ENCODE measurements at regions not wholly inside any gene's neighbourhood (a gene's known extent, or its start where the extent isn't known, plus 50 kb on each side); places are given as distances from the start of the nearest gene placed in this dataset.

GRCh38 chr1:193774536-193775323 lies 588.3 kb upstream of the B3GALT2 start:
- no peak for TF ChIP-seq CTCF (IDR thresholded peaks at IDR 0.05; ENCODE audit: insufficient read depth, low read length, severe bottlenecking)

GRCh38 chr1:193771596-193771995 lies 585.2 kb upstream of the B3GALT2 start:
- Histone ChIP-seq H3K36me3 (ENCODE audit: control insufficient read depth, insufficient read depth, low read length) (no peaks in the 10 kb centered on the region), H3K4me3 (ENCODE audit: low read depth, low read length) (no peak overlapping the region), H3K27me3 (ENCODE audit: control insufficient read depth, insufficient read depth, low read length) (no peaks in the 10 kb centered on the region)
- TF ChIP-seq CTCF (IDR thresholded peaks at IDR 0.05; ENCODE audit: insufficient read depth, low read length, severe bottlenecking): no peak
- FAIRE-seq (no peak), DNase-seq (ENCODE audit: low read depth) (no peak)

More at GRCh38 chr1:193774536-193775323, 588.3 kb upstream of the B3GALT2 start:
- DNase-seq (ENCODE audit: low read depth) (no peak), FAIRE-seq (no peak)
- no peaks in the 10 kb centered on the region for H3K36me3 ChIP-seq (ENCODE audit: control insufficient read depth, insufficient read depth, low read length)
- H3K27me3 ChIP-seq (ENCODE audit: control insufficient read depth, insufficient read depth, low read length): no peaks in the 10 kb centered on the region
- no peak overlapping the region for H3K4me3 ChIP-seq (ENCODE audit: low read depth, low read length)

GRCh38 chr1:193769651-193770050 lies 583.2 kb upstream of the B3GALT2 start:
- TF ChIP-seq CTCF (IDR thresholded peaks at IDR 0.05; ENCODE audit: insufficient read depth, low read length, severe bottlenecking): no peak
- FAIRE-seq (no peak), DNase-seq (ENCODE audit: low read depth) (no peak)
- Histone ChIP-seq H3K27me3 (ENCODE audit: control insufficient read depth, insufficient read depth, low read length) (no peaks in the 10 kb centered on the region), H3K4me3 (ENCODE audit: low read depth, low read length) (no peak overlapping the region), H3K36me3 (ENCODE audit: control insufficient read depth, insufficient read depth, low read length) (no peaks in the 10 kb centered on the region)

- TF ChIP-seq CTCF (IDR thresholded peaks at IDR 0.05; ENCODE audit: insufficient read depth, low read length, severe bottlenecking): no peak
- FAIRE-seq: no peak
- no peak overlapping the region for H3K4me3 ChIP-seq (ENCODE audit: low read depth, low read length)
- H3K36me3 ChIP-seq (ENCODE audit: control insufficient read depth, insufficient read depth, low read length): no peaks in the 10 kb centered on the region
- no peak for DNase-seq (ENCODE audit: low read depth)
- no peaks in the 10 kb centered on the region for H3K27me3 ChIP-seq (ENCODE audit: control insufficient read depth, insufficient read depth, low read length)
These were observed 581.5 kb upstream of the B3GALT2 start for GRCh38 chr1:193767886-193768285.

- H3K36me3 ChIP-seq (ENCODE audit: control insufficient read depth, insufficient read depth, low read length): no peaks in the 10 kb centered on the region
- DNase-seq (ENCODE audit: low read depth) (no peak), FAIRE-seq (no peak)
- no peaks in the 10 kb centered on the region for H3K27me3 ChIP-seq (ENCODE audit: control insufficient read depth, insufficient read depth, low read length)
- H3K4me3 ChIP-seq (ENCODE audit: low read depth, low read length): no peak overlapping the region
- TF ChIP-seq CTCF (IDR thresholded peaks at IDR 0.05; ENCODE audit: insufficient read depth, low read length, severe bottlenecking): no peak
These were observed 579.9 kb upstream of the B3GALT2 start for GRCh38 chr1:193766329-193766728.

GRCh38 chr1:193763266-193763665 lies 576.9 kb upstream of the B3GALT2 start:
- Histone ChIP-seq H3K36me3 (ENCODE audit: control insufficient read depth, insufficient read depth, low read length) (no peaks in the 10 kb centered on the region), H3K27me3 (ENCODE audit: control insufficient read depth, insufficient read depth, low read length) (no peaks in the 10 kb centered on the region), H3K4me3 (ENCODE audit: low read depth, low read length) (no peak overlapping the region)
- no peak for TF ChIP-seq CTCF (IDR thresholded peaks at IDR 0.05; ENCODE audit: insufficient read depth, low read length, severe bottlenecking)
- FAIRE-seq: no peak
- no peak for DNase-seq (ENCODE audit: low read depth)

Data from bronchial epithelial cell (primary cell).